HUES48 (cell line): ENCODE measurements at regions not wholly inside any gene's neighbourhood (a gene's known extent, or its start where the extent isn't known, plus 50 kb on each side); places are given as distances from the start of the nearest gene placed in this dataset.

ENCODE experiments used
- H3K27ac ChIP-seq: one replicate; pipeline ENCODE4 v1.7.0; 2013; ENCODE audit warnings: low read depth, low read length, inconsistent platforms
- H3K27me3 ChIP-seq: 2 replicates; pipeline ENCODE4 v1.6.1; 2013; ENCODE audit warnings: mild to moderate bottlenecking, low read length; ENCODE audit not compliant: control insufficient read depth, insufficient read depth
- H3K36me3 ChIP-seq: 2 replicates; pipeline ENCODE4 v1.6.1; 2013; ENCODE audit warnings: low read length; ENCODE audit not compliant: control insufficient read depth, insufficient read depth
- H3K4me1 ChIP-seq: 2 replicates; pipeline ENCODE4 v1.6.1; 2013; ENCODE audit warnings: mild to moderate bottlenecking, low read length; ENCODE audit not compliant: control insufficient read depth, insufficient read depth
- H3K4me3 ChIP-seq: 2 replicates; pipeline ENCODE4 v1.5.1; 2013; ENCODE audit warnings: mild to moderate bottlenecking, low read depth, low read length
- H3K9ac ChIP-seq: 2 replicates; pipeline ENCODE4 v1.6.1; 2013; ENCODE audit warnings: mild to moderate bottlenecking, low read depth, low read length, moderate library complexity
- H3K9me3 ChIP-seq: 2 replicates; pipeline ENCODE4 v1.6.1; 2013; ENCODE audit warnings: low read length; ENCODE audit not compliant: control insufficient read depth, insufficient read depth

- Histone ChIP-seq H3K4me1 (no peaks in the 10 kb centered on the region), H3K9me3 (no peaks in the 10 kb centered on the region), H3K36me3 (no peaks in the 10 kb centered on the region), H3K4me3 (no peak overlapping the region), H3K27me3 (no peaks in the 10 kb centered on the region), H3K9ac (no peak overlapping the region), H3K27ac (no peak overlapping the region)
Measured at GRCh38 chr3:3260870-3261269, 81.4 kb upstream of the CRBN start.

GRCh38 chr3:3259181-3259580 is 79.7 kb upstream of the CRBN start:
- H3K27ac ChIP-seq = no peak overlapping the region
- no peaks in the 10 kb centered on the region for H3K36me3 ChIP-seq
- H3K9me3 ChIP-seq = no peaks in the 10 kb centered on the region
- H3K9ac ChIP-seq = no peak overlapping the region
- no peaks in the 10 kb centered on the region for H3K27me3 ChIP-seq
- no peaks in the 10 kb centered on the region for H3K4me1 ChIP-seq
- H3K4me3 ChIP-seq = no peak overlapping the region

GRCh38 chr3:3258281-3258680 is 78.8 kb upstream of the CRBN start:
- H3K4me3 ChIP-seq = no peak overlapping the region
- no peaks in the 10 kb centered on the region for H3K9me3 ChIP-seq
- no peak overlapping the region for H3K9ac ChIP-seq
- no peak overlapping the region for H3K27ac ChIP-seq
- no peaks in the 10 kb centered on the region for H3K36me3 ChIP-seq
- no peaks in the 10 kb centered on the region for H3K4me1 ChIP-seq
- no peaks in the 10 kb centered on the region for H3K27me3 ChIP-seq

GRCh38 chr3:3241596-3241995 is 62.1 kb upstream of the CRBN start:
- Histone ChIP-seq H3K27me3 (no peaks in the 10 kb centered on the region), H3K36me3 (no peaks in the 10 kb centered on the region), H3K4me1 (no peaks in the 10 kb centered on the region), H3K27ac (no peak overlapping the region), H3K4me3 (no peak overlapping the region), H3K9me3 (no peaks in the 10 kb centered on the region; the same call in 1 of the 2 replicates), H3K9ac (no peak overlapping the region)

GRCh38 chr3:3240986-3241385 is 61.5 kb upstream of the CRBN start:
- Histone ChIP-seq H3K27ac (no peak overlapping the region), H3K36me3 (no peaks in the 10 kb centered on the region), H3K27me3 (no peaks in the 10 kb centered on the region), H3K4me3 (no peak overlapping the region), H3K9ac (no peak overlapping the region), H3K4me1 (no peaks in the 10 kb centered on the region), H3K9me3 (no peaks in the 10 kb centered on the region; the same call in 1 of the 2 replicates)

- Histone ChIP-seq H3K27ac (no peak overlapping the region), H3K4me1 (no peaks in the 10 kb centered on the region), H3K4me3 (no peak overlapping the region), H3K9ac (no peak overlapping the region), H3K27me3 (no peaks in the 10 kb centered on the region), H3K36me3 (no peaks in the 10 kb centered on the region), H3K9me3 (no peaks in the 10 kb centered on the region; the same call in 1 of the 2 replicates)
Measured at GRCh38 chr3:3237979-3238378, 58.5 kb upstream of the CRBN start.

GRCh38 chr3:3232251-3232650 is 52.8 kb upstream of the CRBN start:
- Histone ChIP-seq H3K4me1 (no peaks in the 10 kb centered on the region), H3K9me3 (no peaks in the 10 kb centered on the region), H3K9ac (no peak overlapping the region), H3K4me3 (no peak overlapping the region), H3K27ac (no peak overlapping the region), H3K27me3 (no peaks in the 10 kb centered on the region), H3K36me3 (no peaks in the 10 kb centered on the region)
